Lower leg skin (tissue), 4 donors: ENCODE measurements at regions not wholly inside any gene's neighbourhood (a gene's known extent, or its start where the extent isn't known, plus 50 kb on each side); places are given as distances from the start of the nearest gene placed in this dataset.
"Not testable (repeated sequence)": the region's sequence is repeated elsewhere in the genome, so short reads cannot be mapped to it uniquely, and the experiment has no call there.

Experiments used
- DNase-seq, 2 donors: peaks; one replicate each; pipeline ENCODE4 v3.0.0-alpha.2; 2019; ENCODE audit warnings: low spot score in 2 of 2
- H3K4me3 ChIP-seq: fragments of 200-600 bp; sonication (generic); 2 replicates; pipeline ENCODE4 v1.5.1; 2017; ENCODE audit warnings: mild to moderate bottlenecking, low read depth; ENCODE audit not compliant: poor library complexity, severe bottlenecking
- POLR2A ChIP-seq, 2 donors: fragments of 450-650 bp; IDR thresholded peaks; one replicate each; pipeline ENCODE4 v1.6.1; 2016 to 2017; ENCODE audit warnings: antibody characterized with exemption in 2 of 2, mild to moderate bottlenecking in 1 of 2, moderate library complexity in 1 of 2
- WGBS, 2 donors: methylation state at CpG; one replicate each; pipeline ENCODE4 v1.1.5; 2018; 5-methylcytosine and 5-hydroxymethylcytosine counted together
- intact Hi-C: fragments of 100-400 bp; cut with DNase I; formaldehyde crosslinking; loops from one replicate; pipeline ENCODE4 v1.15.0; 2023; ENCODE audit warnings: low total_unique reads
- TF ChIP-seq, protein P1 (sequence below), 3 donors: fragments of 450-650 bp; IDR thresholded peaks; one replicate each; pipeline ENCODE4 v1.5.1; 2016; ENCODE audit warnings: antibody characterized with exemption in 3 of 3, mild to moderate bottlenecking in 3 of 3, moderate library complexity in 2 of 3

DNA sequence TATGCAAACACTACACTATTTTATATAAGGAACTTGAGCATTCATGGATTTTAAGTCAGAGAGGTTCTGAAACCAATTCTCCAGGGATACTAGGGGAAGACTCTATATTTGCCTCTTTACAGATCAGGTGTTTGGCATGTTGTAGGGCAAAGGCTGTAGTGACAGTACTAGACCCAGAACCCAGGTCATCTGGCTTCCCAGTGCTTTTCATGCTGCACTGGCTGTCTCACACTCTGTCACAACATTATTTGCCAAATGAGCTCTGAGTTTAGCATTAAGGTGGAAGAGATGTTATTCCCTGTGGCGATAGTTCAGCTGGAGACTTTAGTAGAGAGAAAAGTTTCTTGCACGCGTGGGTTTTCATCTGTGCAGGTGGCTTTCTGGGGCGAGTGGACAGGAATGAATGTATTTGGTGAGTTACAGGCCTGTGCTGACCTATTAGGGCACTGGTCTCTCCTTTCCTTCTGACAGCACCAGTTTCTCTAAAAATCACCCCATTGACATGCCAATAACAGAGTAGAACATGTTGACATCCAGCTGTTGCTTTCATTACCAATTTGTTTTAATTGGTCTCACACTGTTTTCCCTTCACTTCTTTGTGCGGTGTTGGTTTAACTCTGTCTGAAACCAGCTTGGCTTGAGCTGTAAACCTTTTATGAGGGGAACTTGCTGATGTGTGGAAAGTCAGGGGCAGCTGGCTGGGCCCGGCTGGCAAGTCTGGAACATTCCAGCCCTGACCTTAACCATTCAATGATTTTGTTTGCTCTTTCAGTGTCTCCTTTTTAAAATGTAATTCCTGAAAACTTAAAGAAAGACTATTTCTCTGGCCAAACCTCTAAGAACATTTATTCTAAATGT is 643.0 kb upstream of the FAM98A start:
- H3K4me3 ChIP-seq: no peak overlapping the region
- DNase-seq: no peak
- TF ChIP-seq, protein P1, sequence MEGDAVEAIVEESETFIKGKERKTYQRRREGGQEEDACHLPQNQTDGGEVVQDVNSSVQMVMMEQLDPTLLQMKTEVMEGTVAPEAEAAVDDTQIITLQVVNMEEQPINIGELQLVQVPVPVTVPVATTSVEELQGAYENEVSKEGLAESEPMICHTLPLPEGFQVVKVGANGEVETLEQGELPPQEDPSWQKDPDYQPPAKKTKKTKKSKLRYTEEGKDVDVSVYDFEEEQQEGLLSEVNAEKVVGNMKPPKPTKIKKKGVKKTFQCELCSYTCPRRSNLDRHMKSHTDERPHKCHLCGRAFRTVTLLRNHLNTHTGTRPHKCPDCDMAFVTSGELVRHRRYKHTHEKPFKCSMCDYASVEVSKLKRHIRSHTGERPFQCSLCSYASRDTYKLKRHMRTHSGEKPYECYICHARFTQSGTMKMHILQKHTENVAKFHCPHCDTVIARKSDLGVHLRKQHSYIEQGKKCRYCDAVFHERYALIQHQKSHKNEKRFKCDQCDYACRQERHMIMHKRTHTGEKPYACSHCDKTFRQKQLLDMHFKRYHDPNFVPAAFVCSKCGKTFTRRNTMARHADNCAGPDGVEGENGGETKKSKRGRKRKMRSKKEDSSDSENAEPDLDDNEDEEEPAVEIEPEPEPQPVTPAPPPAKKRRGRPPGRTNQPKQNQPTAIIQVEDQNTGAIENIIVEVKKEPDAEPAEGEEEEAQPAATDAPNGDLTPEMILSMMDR (IDR thresholded peaks at IDR 0.05): no peak
- TF ChIP-seq POLR2A (IDR thresholded peaks at IDR 0.05): no peak
- intact Hi-C loops: no loop called here
- WGBS, 2 donors: 68 to 71% methylated on average over 6 of the region's 6 CpGs

DNA sequence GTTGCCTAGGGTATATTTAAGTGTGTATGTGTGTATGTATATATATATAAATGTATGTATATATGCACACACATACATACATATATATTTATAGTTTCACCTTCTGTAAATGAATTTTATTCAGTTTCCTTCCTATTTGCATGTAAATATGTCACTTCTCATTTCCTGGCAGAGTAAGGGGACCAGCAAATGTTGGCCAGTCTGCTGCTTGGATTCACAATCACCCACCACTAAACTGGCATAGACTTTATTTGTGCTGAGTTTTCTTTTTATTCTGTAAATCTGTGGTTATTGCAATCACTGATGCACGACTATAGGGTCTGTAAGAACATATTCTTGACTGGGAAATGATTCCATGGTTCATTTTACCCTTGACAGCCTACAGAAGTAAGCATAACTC is 640.4 kb upstream of the FAM98A start:
- no peak overlapping the region for H3K4me3 ChIP-seq
- TF ChIP-seq, protein P1 (IDR thresholded peaks at IDR 0.05): no peak
- 67 to 80% methylated on average over 1 of the region's 1 CpG for WGBS, 2 donors
- intact Hi-C loops: no loop called here
- DNase-seq: no peak

GRCh38 chr2:34234823-34235222 is 635.7 kb upstream of the FAM98A start:
- TF ChIP-seq POLR2A (IDR thresholded peaks at IDR 0.05): no peak
- TF ChIP-seq, protein P1 (IDR thresholded peaks at IDR 0.05): no peak
- 74 to 79% methylated on average over 3 of the region's 3 CpGs for WGBS, 2 donors
- intact Hi-C loops: no loop called here
- DNase-seq: no peak
- H3K4me3 ChIP-seq: no peak overlapping the region

GRCh38 chr2:34229998-34230397 is 630.9 kb upstream of the FAM98A start:
- no peak for DNase-seq
- intact Hi-C loops: no loop called here
- no peak overlapping the region for H3K4me3 ChIP-seq
- TF ChIP-seq, protein P1 (IDR thresholded peaks at IDR 0.05): no peak
- no peak for TF ChIP-seq POLR2A (IDR thresholded peaks at IDR 0.05)
- 15 to 36% methylated on average over 1 of the region's 1 CpG for WGBS, 2 donors

GRCh38 chr2:34215174-34215573 is 616.1 kb upstream of the FAM98A start:
- no peak overlapping the region for H3K4me3 ChIP-seq
- intact Hi-C loops: no loop called here
- 83 to 85% methylated on average over 4 of the region's 4 CpGs for WGBS, 2 donors
- no peak for DNase-seq
- TF ChIP-seq POLR2A (IDR thresholded peaks at IDR 0.05): no peak
- TF ChIP-seq, protein P1 (IDR thresholded peaks at IDR 0.05): no peak

- WGBS, 2 donors: 87 to 89% methylated on average over 8 of the region's 8 CpGs
- DNase-seq, intact Hi-C loops, H3K4me3 ChIP-seq: not testable (repeated sequence)
Observed at GRCh38 chr2:34210382-34210781, 611.3 kb upstream of the FAM98A start.
